OCI-LY3 (cell line): ENCODE measurements at regions not wholly inside any gene's neighbourhood (a gene's known extent, or its start where the extent isn't known, plus 50 kb on each side); places are given as distances from the start of the nearest gene placed in this dataset.

Experiments
- H2AFZ ChIP-seq: fragments of 200-600, 300-600 bp; shearing (Covaris generic); 2 replicates; pipeline ENCODE4 v1.6.0; 2014; ENCODE audit warnings: antibody characterized with exemption, low read depth, low read length
- H3K27ac ChIP-seq: fragments of 200-600, 300-600 bp; sonication (generic); 2 replicates; pipeline ENCODE4 v1.5.1; 2014; ENCODE audit warnings: mild to moderate bottlenecking, low read length, moderate library complexity, mixed read lengths
- H3K27me3 ChIP-seq: fragments of 200-600, 300-600 bp; sonication (generic); 2 replicates; pipeline ENCODE4 v1.6.1; 2014; ENCODE audit warnings: low read depth, low read length, mixed read lengths
- H3K36me3 ChIP-seq: fragments of 200-600, 300-600 bp; sonication (generic); replicated peaks from 2 replicates; pipeline ENCODE3; 2014; ENCODE audit warnings: low read depth, low read length, mixed read lengths
- H3K4me1 ChIP-seq: fragments of 300-600, 200-600 bp; sonication (generic); 2 replicates; pipeline ENCODE4 v1.6.1; 2014; ENCODE audit warnings: low read length, mixed read lengths
- H3K4me2 ChIP-seq: fragments of 200-600, 300-600 bp; sonication (generic); 2 replicates; pipeline ENCODE4 v1.6.1; 2014; ENCODE audit warnings: low read length, mixed read lengths
- H3K4me3 ChIP-seq: fragments of 300-600, 200-600 bp; sonication (generic); 2 replicates; pipeline ENCODE4 v1.5.1; 2014; ENCODE audit warnings: antibody characterized with exemption, mild to moderate bottlenecking, low read length, moderate library complexity
- H3K79me2 ChIP-seq: fragments of 300-600, 200-600 bp; shearing (Covaris generic); 2 replicates; pipeline ENCODE4 v1.6.1; 2014; ENCODE audit warnings: mild to moderate bottlenecking, low read length, mixed read lengths
- H3K9ac ChIP-seq: fragments of 300-600, 200-600 bp; shearing (Covaris generic); 2 replicates; pipeline ENCODE4 v1.6.0; 2014; ENCODE audit warnings: mild to moderate bottlenecking, low read length, moderate library complexity
- H3K9me3 ChIP-seq: fragments of 200-600, 300-600 bp; shearing (Covaris generic); 2 replicates; pipeline ENCODE4 v1.6.1; 2014; ENCODE audit warnings: low read length, mixed read lengths; ENCODE audit not compliant: insufficient read depth
- H4K20me1 ChIP-seq: fragments of 200-600, 300-600 bp; sonication (generic); 2 replicates; pipeline ENCODE4 v1.6.1; 2016; ENCODE audit warnings: low read length, mixed read lengths; ENCODE audit not compliant: insufficient read depth
- EZH2phosphoT487 ChIP-seq: fragments of 200-600 bp; shearing (Covaris generic); IDR thresholded peaks from 2 replicates; pipeline ENCODE4 v1.6.1; 2018; ENCODE audit warnings: antibody characterized with exemption, mixed run types, low read depth
- TF ChIP-seq, protein P1 (sequence below): fragments of 200-600, 300-600 bp; sonication (generic); IDR thresholded peaks from 2 replicates; pipeline ENCODE4 v1.5.1; 2014; ENCODE audit warnings: antibody characterized with exemption, low read length, low read depth

DNA sequence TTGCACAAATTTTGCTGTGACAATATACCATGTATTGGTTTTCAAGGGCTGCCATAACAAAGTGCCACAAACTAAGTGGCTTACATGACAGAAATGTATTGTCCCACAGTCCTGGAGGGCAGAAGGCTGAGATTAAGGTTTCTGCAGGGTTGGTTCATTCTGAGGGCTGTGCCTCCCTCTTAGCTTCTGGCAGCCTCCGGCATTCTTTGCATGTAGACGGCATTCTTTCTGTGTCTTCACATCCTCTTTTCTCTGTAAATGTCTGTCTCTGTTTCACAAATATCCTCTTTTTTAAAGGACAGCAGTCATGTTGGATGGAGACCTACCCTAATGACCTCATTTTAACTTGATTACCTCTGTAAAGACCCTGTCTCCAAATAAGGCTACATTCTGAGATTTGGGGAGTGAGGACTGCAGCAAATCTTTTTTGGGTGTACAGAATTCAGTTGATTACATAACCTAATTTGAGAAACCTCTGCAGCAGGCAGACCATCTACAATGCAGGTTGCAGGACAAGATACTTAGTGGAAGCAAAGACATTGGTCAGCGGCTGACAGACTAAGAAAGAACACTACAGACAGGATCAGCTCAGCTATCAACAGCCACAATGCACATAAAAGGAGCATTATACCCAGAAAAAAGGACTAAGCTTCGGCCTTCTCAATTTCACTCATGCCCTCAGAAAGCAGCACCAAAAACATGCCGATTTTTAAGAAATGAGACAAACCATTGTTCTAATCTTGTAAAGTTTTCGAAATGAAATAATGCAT is 84.6 kb upstream of the FAM3C start:
- Histone ChIP-seq H3K4me2 (peak overlapping the region; percentile 67), H3K4me1 (peaks cover 12% of the 10 kb centered on the region), H3K36me3 (no peaks in the 10 kb centered on the region), H4K20me1 (no peaks in the 10 kb centered on the region), H3K9ac (no peak overlapping the region), H2AFZ (peak overlapping the region; percentile 20; the same call in 1 of the 2 replicates), H3K9me3 (no peaks in the 10 kb centered on the region), H3K79me2 (no peaks in the 10 kb centered on the region), H3K27me3 (no peaks in the 10 kb centered on the region), H3K27ac (no peak overlapping the region), H3K4me3 (peak overlapping the region; percentile 46)
- no peak for TF ChIP-seq EZH2phosphoT487
- TF ChIP-seq, protein P1, sequence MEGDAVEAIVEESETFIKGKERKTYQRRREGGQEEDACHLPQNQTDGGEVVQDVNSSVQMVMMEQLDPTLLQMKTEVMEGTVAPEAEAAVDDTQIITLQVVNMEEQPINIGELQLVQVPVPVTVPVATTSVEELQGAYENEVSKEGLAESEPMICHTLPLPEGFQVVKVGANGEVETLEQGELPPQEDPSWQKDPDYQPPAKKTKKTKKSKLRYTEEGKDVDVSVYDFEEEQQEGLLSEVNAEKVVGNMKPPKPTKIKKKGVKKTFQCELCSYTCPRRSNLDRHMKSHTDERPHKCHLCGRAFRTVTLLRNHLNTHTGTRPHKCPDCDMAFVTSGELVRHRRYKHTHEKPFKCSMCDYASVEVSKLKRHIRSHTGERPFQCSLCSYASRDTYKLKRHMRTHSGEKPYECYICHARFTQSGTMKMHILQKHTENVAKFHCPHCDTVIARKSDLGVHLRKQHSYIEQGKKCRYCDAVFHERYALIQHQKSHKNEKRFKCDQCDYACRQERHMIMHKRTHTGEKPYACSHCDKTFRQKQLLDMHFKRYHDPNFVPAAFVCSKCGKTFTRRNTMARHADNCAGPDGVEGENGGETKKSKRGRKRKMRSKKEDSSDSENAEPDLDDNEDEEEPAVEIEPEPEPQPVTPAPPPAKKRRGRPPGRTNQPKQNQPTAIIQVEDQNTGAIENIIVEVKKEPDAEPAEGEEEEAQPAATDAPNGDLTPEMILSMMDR = no peak

DNA sequence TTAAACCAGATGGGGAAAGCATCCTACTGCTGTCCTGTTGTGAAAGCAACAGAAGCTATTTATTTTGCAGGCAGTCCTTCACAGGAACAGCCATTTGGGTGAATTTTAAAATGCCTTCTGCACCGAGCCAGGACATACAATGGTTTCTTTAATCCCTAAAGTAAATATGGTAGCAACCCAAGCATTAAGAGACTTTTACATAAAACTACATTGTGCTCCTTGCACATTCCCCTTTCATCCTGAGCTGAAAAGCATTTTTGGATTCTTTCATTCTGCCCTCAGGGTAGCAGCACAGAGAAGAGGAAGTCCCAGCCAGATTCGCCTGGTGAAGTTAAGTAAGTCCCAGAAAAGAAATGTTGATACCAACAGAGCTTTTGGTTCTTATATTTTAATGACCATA is 84.0 kb upstream of the FAM3C start:
- Histone ChIP-seq H3K9me3 (no peaks in the 10 kb centered on the region), H3K27me3 (no peaks in the 10 kb centered on the region), H3K27ac (no peak overlapping the region), H3K4me2 (peak overlapping the region; percentile 67), H4K20me1 (no peaks in the 10 kb centered on the region), H3K4me1 (peaks cover 12% of the 10 kb centered on the region), H3K79me2 (no peaks in the 10 kb centered on the region), H3K36me3 (no peaks in the 10 kb centered on the region), H3K4me3 (peak overlapping the region; percentile 46), H3K9ac (no peak overlapping the region), H2AFZ (peak overlapping the region; percentile 20; the same call in 1 of the 2 replicates)
- TF ChIP-seq, protein P1 = no peak
- TF ChIP-seq EZH2phosphoT487 = no peak

DNA sequence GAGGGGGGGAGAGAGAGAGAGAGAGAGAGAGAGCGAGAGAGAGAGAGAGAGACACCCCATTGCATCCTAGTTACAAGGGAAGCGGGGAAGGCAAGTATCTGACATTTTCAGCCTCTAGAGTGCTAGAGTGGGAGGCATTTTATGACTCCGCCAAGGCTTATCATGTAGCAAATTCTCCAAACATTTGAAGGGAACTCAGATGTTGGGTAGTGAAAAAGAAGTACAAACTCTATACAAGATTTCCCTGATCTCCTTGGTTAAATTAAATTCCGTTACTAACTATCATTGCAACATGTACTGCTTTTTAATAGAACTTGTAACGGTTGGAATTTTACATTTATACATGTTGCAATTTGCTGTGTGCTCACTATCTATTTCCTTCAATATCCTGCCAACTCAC is 83.4 kb upstream of the FAM3C start:
- no peak overlapping the region for H2AFZ ChIP-seq
- H3K4me1 ChIP-seq = peaks cover 12% of the 10 kb centered on the region
- no peak overlapping the region for H3K27ac ChIP-seq
- H3K79me2 ChIP-seq = no peaks in the 10 kb centered on the region
- TF ChIP-seq, protein P1 = no peak
- no peak for TF ChIP-seq EZH2phosphoT487
- no peak overlapping the region for H3K4me3 ChIP-seq
- no peaks in the 10 kb centered on the region for H3K36me3 ChIP-seq
- no peak overlapping the region for H3K9ac ChIP-seq
- no peaks in the 10 kb centered on the region for H3K27me3 ChIP-seq
- no peaks in the 10 kb centered on the region for H4K20me1 ChIP-seq
- H3K9me3 ChIP-seq = no peaks in the 10 kb centered on the region
- H3K4me2 ChIP-seq = no peak overlapping the region

DNA sequence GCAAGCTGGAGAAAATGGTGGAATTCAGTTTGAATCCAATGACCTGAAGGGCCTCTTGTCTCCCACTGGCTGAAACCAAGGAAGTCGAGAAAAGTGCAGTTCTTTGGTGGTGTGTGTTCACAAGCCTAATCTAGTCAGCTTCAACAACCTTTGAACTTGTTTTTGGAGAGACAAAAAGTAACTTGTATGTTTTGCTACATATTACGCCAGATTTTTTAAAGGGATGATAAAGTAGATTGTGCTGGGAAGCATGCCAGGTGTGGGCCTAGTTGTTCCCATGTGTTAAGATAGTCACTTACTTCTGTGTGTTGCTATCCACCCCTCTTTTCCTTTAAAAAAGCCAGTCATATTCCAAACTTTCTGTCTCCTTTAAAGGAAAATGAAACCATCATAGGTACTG is 79.7 kb upstream of the FAM3C start:
- TF ChIP-seq EZH2phosphoT487 = no peak
- TF ChIP-seq, protein P1 = no peak
- Histone ChIP-seq H3K4me1 (peaks cover 10% of the 10 kb centered on the region), H3K36me3 (no peaks in the 10 kb centered on the region), H3K4me3 (no peak overlapping the region), H3K4me2 (no peak overlapping the region), H2AFZ (no peak overlapping the region), H3K79me2 (no peaks in the 10 kb centered on the region), H3K9ac (no peak overlapping the region), H3K27me3 (no peaks in the 10 kb centered on the region), H3K27ac (no peak overlapping the region), H4K20me1 (no peaks in the 10 kb centered on the region), H3K9me3 (no peaks in the 10 kb centered on the region)
